GM21786 (cell line): ENCODE measurements at regions not wholly inside any gene's neighbourhood (a gene's known extent, or its start where the extent isn't known, plus 50 kb on each side); places are given as distances from the start of the nearest gene placed in this dataset.
"Not testable (repeated sequence)": the region's sequence is repeated elsewhere in the genome, so short reads cannot be mapped to it uniquely, and the experiment has no call there.

Source experiments
- ATAC-seq: cut with Tn5 transposase; IDR thresholded peaks from one replicate; pipeline ENCODE4 v1.9.1; 2021; ENCODE audit not compliant: unreplicated experiment

- no peak for ATAC-seq
Measured at GRCh38 chr7:12827219-12827821, 139.9 kb downstream of the ARL4A start.

GRCh38 chr7:12827920-12828319 lies 140.5 kb downstream of the ARL4A start:
- no peak for ATAC-seq

- ATAC-seq, result no peak
Measured at GRCh38 chr7:12831024-12831423, 143.6 kb downstream of the ARL4A start.

GRCh38 chr7:12833829-12834228 lies 146.4 kb downstream of the ARL4A start:
- ATAC-seq, result no peak

- ATAC-seq, result no peak
Measured at GRCh38 chr7:12834782-12835181, 147.3 kb downstream of the ARL4A start.

- no peak for ATAC-seq
Measured at GRCh38 chr7:12839508-12840153, 152.2 kb downstream of the ARL4A start.

GRCh38 chr7:12844732-12845131 lies 157.3 kb downstream of the ARL4A start:
- ATAC-seq, result not testable (repeated sequence)

- ATAC-seq, result no peak
Measured at GRCh38 chr7:12847001-12847400, 159.6 kb downstream of the ARL4A start.

- ATAC-seq, result no peak
Measured at GRCh38 chr7:12851142-12851541, 163.7 kb downstream of the ARL4A start.

- no peak for ATAC-seq
Measured at GRCh38 chr7:12851841-12852240, 164.4 kb downstream of the ARL4A start.

- ATAC-seq, result no peak
Measured at GRCh38 chr7:12855036-12855435, 167.6 kb downstream of the ARL4A start.

- no peak for ATAC-seq
Measured at GRCh38 chr7:12859761-12860160, 172.3 kb downstream of the ARL4A start.

GRCh38 chr7:12861070-12861469 lies 173.6 kb downstream of the ARL4A start:
- ATAC-seq, result no peak

GRCh38 chr7:12862146-12862545 lies 174.7 kb downstream of the ARL4A start:
- no peak for ATAC-seq

GRCh38 chr7:12864470-12865046 lies 177.1 kb downstream of the ARL4A start:
- ATAC-seq, result no peak

- ATAC-seq, result no peak
Measured at GRCh38 chr7:12865593-12865992, 178.2 kb downstream of the ARL4A start.

GRCh38 chr7:12866207-12866606 lies 178.8 kb downstream of the ARL4A start:
- ATAC-seq, result no peak

- no peak for ATAC-seq
Measured at GRCh38 chr7:12868027-12868426, 180.6 kb downstream of the ARL4A start.

- ATAC-seq, result no peak
Measured at GRCh38 chr7:12870219-12870618, 182.8 kb downstream of the ARL4A start.

- no peak for ATAC-seq
Measured at GRCh38 chr7:12872487-12872886, 185.1 kb downstream of the ARL4A start.

GRCh38 chr7:12873571-12873970 lies 186.1 kb downstream of the ARL4A start:
- ATAC-seq, result no peak

GRCh38 chr7:12879139-12879538 lies 191.7 kb downstream of the ARL4A start:
- ATAC-seq, result no peak

- no peak for ATAC-seq
Measured at GRCh38 chr7:12881712-12882111, 194.3 kb downstream of the ARL4A start.
